ENCODE measurements at regions not wholly inside any gene's neighbourhood (a gene's known extent, or its start where the extent isn't known, plus 50 kb on each side); places are given as distances from the start of the nearest gene placed in this dataset.

- Histone ChIP-seq H3K27me3 (ENCODE audit: insufficient read depth, low read length, poor library complexity) (no peaks in the 10 kb centered on the region), H3K79me1 (ENCODE audit: low read length) (no peaks in the 10 kb centered on the region), H3K23ac (ENCODE audit: low read length) (no peak overlapping the region), H2BK15ac (replicated peaks; ENCODE audit: low read depth) (no peak overlapping the region), H3K4me2 (ENCODE audit: low read length) (no peak overlapping the region), H2AK5ac (ENCODE audit: low read length) (no peak overlapping the region), H2BK120ac (ENCODE audit: low read depth, low read length) (no peak overlapping the region), H3K18ac (ENCODE audit: low read length) (no peak overlapping the region), H3K4me1 (ENCODE audit: control insufficient read depth, low read depth, low read length) (no peaks in the 10 kb centered on the region), H2BK5ac (ENCODE audit: low read length) (no peak overlapping the region), H3K4ac (ENCODE audit: low read depth, low read length) (no peak overlapping the region), H4K8ac (ENCODE audit: low read depth, low read length) (no peak overlapping the region), H3K4me3 (ENCODE audit: low read length) (no peak overlapping the region), H4K5ac (ENCODE audit: low read length) (no peak overlapping the region), H3K9ac (ENCODE audit: low read length) (no peak overlapping the region), H3K27ac (ENCODE audit: low read depth, low read length) (no peak overlapping the region), H3K56ac (ENCODE audit: low read length) (no peak overlapping the region), H3K36me3 (ENCODE audit: control insufficient read depth, insufficient read depth, low read length) (no peaks in the 10 kb centered on the region), H3K79me2 (ENCODE audit: control insufficient read depth, insufficient read depth, low read length) (no peaks in the 10 kb centered on the region)
- DNase-seq, result no peak
- WGBS (ENCODE audit: extremely low coverage, insufficient coverage, low lambda C conversion rate), result no CpG with 5 or more reads among the region's 2 CpGs
These were observed 436.0 kb upstream of the SEMA6A start for GRCh38 chr5:117010574-117010973.

GRCh38 chr5:116998024-116998423 lies 423.4 kb upstream of the SEMA6A start:
- Histone ChIP-seq H2AK5ac (ENCODE audit: low read length) (no peak overlapping the region), H3K4me3 (ENCODE audit: low read length) (no peak overlapping the region), H3K18ac (ENCODE audit: low read length) (no peak overlapping the region), H3K56ac (ENCODE audit: low read length) (no peak overlapping the region), H3K9ac (ENCODE audit: low read length) (no peak overlapping the region), H2BK15ac (replicated peaks; ENCODE audit: low read depth) (no peak overlapping the region), H3K79me2 (ENCODE audit: control insufficient read depth, insufficient read depth, low read length) (no peaks in the 10 kb centered on the region), H2BK5ac (ENCODE audit: low read length) (no peak overlapping the region), H3K4ac (ENCODE audit: low read depth, low read length) (no peak overlapping the region), H3K27me3 (ENCODE audit: insufficient read depth, low read length, poor library complexity) (no peaks in the 10 kb centered on the region), H3K23ac (ENCODE audit: low read length) (no peak overlapping the region), H3K79me1 (ENCODE audit: low read length) (no peaks in the 10 kb centered on the region), H3K4me2 (ENCODE audit: low read length) (no peak overlapping the region), H3K4me1 (ENCODE audit: control insufficient read depth, low read depth, low read length) (no peaks in the 10 kb centered on the region), H4K5ac (ENCODE audit: low read length) (no peak overlapping the region), H3K36me3 (ENCODE audit: control insufficient read depth, insufficient read depth, low read length) (no peaks in the 10 kb centered on the region), H2BK120ac (ENCODE audit: low read depth, low read length) (no peak overlapping the region), H3K27ac (ENCODE audit: low read depth, low read length) (no peak overlapping the region), H4K8ac (ENCODE audit: low read depth, low read length) (no peak overlapping the region)
- DNase-seq, result no peak
- no CpG with 5 or more reads among the region's 13 CpGs for WGBS (ENCODE audit: extremely low coverage, insufficient coverage, low lambda C conversion rate)

- no peak overlapping the region for H3K4me2 ChIP-seq (ENCODE audit: low read length)
- H3K56ac ChIP-seq (ENCODE audit: low read length), result no peak overlapping the region
- H4K5ac ChIP-seq (ENCODE audit: low read length), result no peak overlapping the region
- H3K27me3 ChIP-seq (ENCODE audit: insufficient read depth, low read length, poor library complexity), result no peaks in the 10 kb centered on the region
- 100% methylated on average over 1 of the region's 2 CpGs for WGBS (ENCODE audit: extremely low coverage, insufficient coverage, low lambda C conversion rate)
- H3K79me2 ChIP-seq (ENCODE audit: control insufficient read depth, insufficient read depth, low read length), result no peaks in the 10 kb centered on the region
- H3K4ac ChIP-seq (ENCODE audit: low read depth, low read length), result no peak overlapping the region
- H3K4me3 ChIP-seq (ENCODE audit: low read length), result no peak overlapping the region
- no peak overlapping the region for H2BK15ac ChIP-seq (replicated peaks; ENCODE audit: low read depth)
- no peak overlapping the region for H3K27ac ChIP-seq (ENCODE audit: low read depth, low read length)
- H2BK5ac ChIP-seq (ENCODE audit: low read length), result no peak overlapping the region
- H3K79me1 ChIP-seq (ENCODE audit: low read length), result no peaks in the 10 kb centered on the region
- H3K4me1 ChIP-seq (ENCODE audit: control insufficient read depth, low read depth, low read length), result no peaks in the 10 kb centered on the region
- H4K8ac ChIP-seq (ENCODE audit: low read depth, low read length), result no peak overlapping the region
- H3K9ac ChIP-seq (ENCODE audit: low read length), result no peak overlapping the region
- H2AK5ac ChIP-seq (ENCODE audit: low read length), result no peak overlapping the region
- no peak overlapping the region for H3K18ac ChIP-seq (ENCODE audit: low read length)
- DNase-seq, result no peak
- H3K36me3 ChIP-seq (ENCODE audit: control insufficient read depth, insufficient read depth, low read length), result no peaks in the 10 kb centered on the region
- H3K23ac ChIP-seq (ENCODE audit: low read length), result no peak overlapping the region
- no peak overlapping the region for H2BK120ac ChIP-seq (ENCODE audit: low read depth, low read length)
These were observed 418.1 kb upstream of the SEMA6A start for GRCh38 chr5:116992681-116993080.

DNA sequence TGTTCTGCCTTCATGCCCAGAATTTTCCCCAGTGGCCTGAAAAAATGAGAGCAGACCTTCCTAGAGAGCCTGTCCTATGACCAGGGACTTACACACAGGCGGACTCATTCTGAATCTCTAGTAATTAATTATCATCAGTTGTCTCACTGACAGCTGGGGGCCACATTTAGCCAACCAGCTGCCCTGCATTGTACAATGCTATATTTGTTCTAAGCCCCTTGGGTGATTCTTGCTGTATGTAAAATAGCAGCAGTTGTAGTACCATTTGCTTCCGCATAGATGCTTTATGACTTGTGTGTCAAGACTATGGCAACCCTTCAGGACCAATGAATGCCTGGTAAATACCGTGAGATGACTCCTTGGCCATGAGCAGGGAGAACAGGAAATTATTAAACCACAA lies 415.4 kb upstream of the SEMA6A start:
- Histone ChIP-seq H3K4ac (ENCODE audit: low read depth, low read length) (no peak overlapping the region), H3K9ac (ENCODE audit: low read length) (no peak overlapping the region)

DNA sequence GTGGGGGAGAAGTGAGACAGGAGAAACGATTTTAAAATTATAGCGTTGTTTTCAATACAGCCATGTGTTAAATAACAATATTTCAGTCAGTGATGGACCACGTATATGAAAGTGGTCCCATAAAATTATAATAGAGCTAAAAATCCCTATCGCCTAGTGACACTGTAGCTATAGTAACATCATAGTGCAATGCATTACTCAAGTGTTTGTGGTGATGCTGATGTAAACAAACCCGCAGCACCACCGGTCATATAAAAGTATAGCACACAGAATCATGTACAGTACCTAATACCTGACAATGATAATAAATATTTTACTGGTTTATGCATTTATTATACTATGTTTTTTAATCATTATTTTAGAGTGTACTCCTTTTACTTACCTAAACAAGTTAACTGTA lies 407.4 kb upstream of the SEMA6A start:
- Histone ChIP-seq H2BK120ac (ENCODE audit: low read depth, low read length) (no peak overlapping the region), H3K27me3 (ENCODE audit: insufficient read depth, low read length, poor library complexity) (no peaks in the 10 kb centered on the region), H3K4me2 (ENCODE audit: low read length) (no peak overlapping the region), H2AK5ac (ENCODE audit: low read length) (no peak overlapping the region), H3K23ac (ENCODE audit: low read length) (no peak overlapping the region), H3K27ac (ENCODE audit: low read depth, low read length) (no peak overlapping the region), H3K79me1 (ENCODE audit: low read length) (no peaks in the 10 kb centered on the region), H3K4me1 (ENCODE audit: control insufficient read depth, low read depth, low read length) (no peaks in the 10 kb centered on the region), H4K5ac (ENCODE audit: low read length) (no peak overlapping the region), H3K4ac (ENCODE audit: low read depth, low read length) (no peak overlapping the region), H3K4me3 (ENCODE audit: low read length) (no peak overlapping the region), H3K36me3 (ENCODE audit: control insufficient read depth, insufficient read depth, low read length) (no peaks in the 10 kb centered on the region), H3K18ac (ENCODE audit: low read length) (no peak overlapping the region), H2BK5ac (ENCODE audit: low read length) (no peak overlapping the region), H3K9ac (ENCODE audit: low read length) (no peak overlapping the region), H4K8ac (ENCODE audit: low read depth, low read length) (no peak overlapping the region), H3K56ac (ENCODE audit: low read length) (no peak overlapping the region), H2BK15ac (replicated peaks; ENCODE audit: low read depth) (no peak overlapping the region), H3K79me2 (ENCODE audit: control insufficient read depth, insufficient read depth, low read length) (no peaks in the 10 kb centered on the region)
- WGBS (ENCODE audit: extremely low coverage, insufficient coverage, low lambda C conversion rate), result no CpG with 5 or more reads among the region's 6 CpGs
- no peak for DNase-seq

More for the DNA sequence above, 415.4 kb upstream of the SEMA6A start:
- Histone ChIP-seq H3K4me1 (ENCODE audit: control insufficient read depth, low read depth, low read length) (no peaks in the 10 kb centered on the region), H3K27me3 (ENCODE audit: insufficient read depth, low read length, poor library complexity) (no peaks in the 10 kb centered on the region), H3K23ac (ENCODE audit: low read length) (no peak overlapping the region), H3K56ac (ENCODE audit: low read length) (no peak overlapping the region), H3K18ac (ENCODE audit: low read length) (no peak overlapping the region), H3K27ac (ENCODE audit: low read depth, low read length) (no peak overlapping the region), H3K79me1 (ENCODE audit: low read length) (no peaks in the 10 kb centered on the region), H3K79me2 (ENCODE audit: control insufficient read depth, insufficient read depth, low read length) (no peaks in the 10 kb centered on the region), H3K4me2 (ENCODE audit: low read length) (no peak overlapping the region), H4K8ac (ENCODE audit: low read depth, low read length) (no peak overlapping the region), H2AK5ac (ENCODE audit: low read length) (no peak overlapping the region), H3K36me3 (ENCODE audit: control insufficient read depth, insufficient read depth, low read length) (no peaks in the 10 kb centered on the region), H2BK15ac (replicated peaks; ENCODE audit: low read depth) (no peak overlapping the region), H2BK5ac (ENCODE audit: low read length) (no peak overlapping the region), H3K4me3 (ENCODE audit: low read length) (no peak overlapping the region), H2BK120ac (ENCODE audit: low read depth, low read length) (no peak overlapping the region), H4K5ac (ENCODE audit: low read length) (no peak overlapping the region)
- DNase-seq, result no peak
- no CpG with 5 or more reads among the region's 3 CpGs for WGBS (ENCODE audit: extremely low coverage, insufficient coverage, low lambda C conversion rate)

DNA sequence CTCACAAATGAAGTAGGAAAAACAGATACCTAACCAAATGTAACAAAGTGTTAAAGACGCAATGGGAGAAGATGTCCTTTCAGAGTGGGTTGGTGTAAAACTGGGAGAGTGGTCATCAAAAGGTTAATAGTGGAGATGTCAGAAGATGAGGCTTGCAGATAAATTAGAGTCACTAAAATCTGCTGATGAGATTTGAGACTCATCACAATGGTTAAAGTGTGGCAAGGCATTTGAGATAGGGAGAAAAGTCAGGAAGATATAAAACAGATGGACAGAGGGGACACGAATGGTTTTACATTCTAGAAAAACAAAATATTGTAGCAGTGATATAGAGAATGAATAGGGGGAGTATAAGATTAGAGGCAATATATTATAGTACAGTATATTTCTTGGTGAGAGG lies 406.0 kb upstream of the SEMA6A start:
- Histone ChIP-seq H3K27me3 (ENCODE audit: insufficient read depth, low read length, poor library complexity) (no peaks in the 10 kb centered on the region), H3K4me1 (ENCODE audit: control insufficient read depth, low read depth, low read length) (no peaks in the 10 kb centered on the region), H3K36me3 (ENCODE audit: control insufficient read depth, insufficient read depth, low read length) (no peaks in the 10 kb centered on the region), H2BK15ac (replicated peaks; ENCODE audit: low read depth) (peak overlapping the region; percentile 78), H2BK120ac (ENCODE audit: low read depth, low read length) (no peak overlapping the region), H3K79me1 (ENCODE audit: low read length) (no peaks in the 10 kb centered on the region), H3K56ac (ENCODE audit: low read length) (no peak overlapping the region), H3K4me3 (ENCODE audit: low read length) (no peak overlapping the region), H2AK5ac (ENCODE audit: low read length) (no peak overlapping the region), H3K4me2 (ENCODE audit: low read length) (no peak overlapping the region), H4K5ac (ENCODE audit: low read length) (no peak overlapping the region), H3K27ac (ENCODE audit: low read depth, low read length) (no peak overlapping the region), H3K9ac (ENCODE audit: low read length) (no peak overlapping the region), H3K79me2 (ENCODE audit: control insufficient read depth, insufficient read depth, low read length) (no peaks in the 10 kb centered on the region), H3K23ac (ENCODE audit: low read length) (no peak overlapping the region), H2BK5ac (ENCODE audit: low read length) (no peak overlapping the region), H4K8ac (ENCODE audit: low read depth, low read length) (no peak overlapping the region), H3K18ac (ENCODE audit: low read length) (no peak overlapping the region), H3K4ac (ENCODE audit: low read depth, low read length) (no peak overlapping the region)
- no peak for DNase-seq
- no CpG with 5 or more reads among the region's 2 CpGs for WGBS (ENCODE audit: extremely low coverage, insufficient coverage, low lambda C conversion rate)
